ENCODE measurements at regions not wholly inside any gene's neighbourhood (a gene's known extent, or its start where the extent isn't known, plus 50 kb on each side); places are given as distances from the start of the nearest gene placed in this dataset.

DNA sequence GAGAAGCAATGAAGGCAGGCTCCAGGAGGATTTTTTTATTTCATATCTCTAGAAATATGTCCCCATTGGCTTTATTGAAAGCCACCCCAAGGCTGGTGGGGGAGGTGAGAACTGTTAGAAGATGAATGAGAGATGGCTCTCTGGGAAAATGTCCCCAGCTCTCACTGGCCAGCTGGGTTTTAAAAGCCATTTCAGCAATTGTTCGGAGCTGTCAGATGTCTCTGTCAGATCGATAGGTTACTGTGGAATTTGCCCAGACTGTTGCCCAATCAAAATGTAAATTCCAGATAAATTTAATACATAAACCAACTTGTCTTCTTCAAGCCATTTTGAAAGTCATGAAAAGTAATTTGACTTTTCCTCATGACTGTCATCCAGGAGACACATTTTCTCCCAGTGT, 67.0 kb upstream of the BRINP1 start:
- Histone ChIP-seq H3K4me2 (ENCODE audit: insufficient read depth, low read length) (no peak overlapping the region), H3K9ac (replicated peaks; ENCODE audit: extremely low read depth, insufficient read depth, low read length) (no peak overlapping the region), H3K27ac (ENCODE audit: insufficient read depth, low read depth, low read length) (no peak overlapping the region), H3K9me1 (replicated peaks; ENCODE audit: control insufficient read depth, extremely low read depth, insufficient read depth, low read length) (no peaks in the 10 kb centered on the region), H3K4me1 (ENCODE audit: control insufficient read depth, extremely low read depth, insufficient read depth, low read length) (no peaks in the 10 kb centered on the region), H4K20me1 (replicated peaks; ENCODE audit: control insufficient read depth, extremely low read depth, insufficient read depth, low read length) (no peaks in the 10 kb centered on the region), H3K9me3 (replicated peaks; ENCODE audit: control insufficient read depth, insufficient read depth, low read length) (peaks cover 2% of the 10 kb centered on the region), H3K27me3 (ENCODE audit: control insufficient read depth in 2 of 2, insufficient read depth in 2 of 2, low read length in 2 of 2) (no peaks in the 10 kb centered on the region), H3K4me3 (replicated peaks in 1 of 3; ENCODE audit: insufficient read depth in 1 of 3, low read depth in 1 of 3, low read length in 3 of 3) (no peak overlapping the region), H2AFZ (ENCODE audit: low read depth, low read length) (no peak overlapping the region), H3K79me2 (ENCODE audit: control insufficient read depth, insufficient read depth, low read length) (no peaks in the 10 kb centered on the region), H3K36me3 (ENCODE audit: control insufficient read depth in 2 of 2, extremely low read depth in 1 of 2, insufficient read depth in 2 of 2, low read length in 2 of 2) (no peaks in the 10 kb centered on the region)
- FAIRE-seq (no peak), DNase-seq (ENCODE audit: low read depth, low spot score) (no peak)
- CTCF ChIA-PET, result no interaction called here
- dilution Hi-C loops (cut with MboI; ENCODE audit: extremely low pct_ligation_motif_present, low sequenced_read_pairs) (no loop called here), intact Hi-C loops (cut with micrococcal nuclease) (no loop called here)
- POLR2A ChIA-PET, result no interaction called here
- BruUV-seq (replicated peaks), result no TSS peak
- no peak for TF ChIP-seq EZH2 (IDR thresholded peaks at IDR 0.05; ENCODE audit: borderline replicate concordance, low read depth, low read length, severe bottlenecking)
- TF ChIP-seq, protein P1, sequence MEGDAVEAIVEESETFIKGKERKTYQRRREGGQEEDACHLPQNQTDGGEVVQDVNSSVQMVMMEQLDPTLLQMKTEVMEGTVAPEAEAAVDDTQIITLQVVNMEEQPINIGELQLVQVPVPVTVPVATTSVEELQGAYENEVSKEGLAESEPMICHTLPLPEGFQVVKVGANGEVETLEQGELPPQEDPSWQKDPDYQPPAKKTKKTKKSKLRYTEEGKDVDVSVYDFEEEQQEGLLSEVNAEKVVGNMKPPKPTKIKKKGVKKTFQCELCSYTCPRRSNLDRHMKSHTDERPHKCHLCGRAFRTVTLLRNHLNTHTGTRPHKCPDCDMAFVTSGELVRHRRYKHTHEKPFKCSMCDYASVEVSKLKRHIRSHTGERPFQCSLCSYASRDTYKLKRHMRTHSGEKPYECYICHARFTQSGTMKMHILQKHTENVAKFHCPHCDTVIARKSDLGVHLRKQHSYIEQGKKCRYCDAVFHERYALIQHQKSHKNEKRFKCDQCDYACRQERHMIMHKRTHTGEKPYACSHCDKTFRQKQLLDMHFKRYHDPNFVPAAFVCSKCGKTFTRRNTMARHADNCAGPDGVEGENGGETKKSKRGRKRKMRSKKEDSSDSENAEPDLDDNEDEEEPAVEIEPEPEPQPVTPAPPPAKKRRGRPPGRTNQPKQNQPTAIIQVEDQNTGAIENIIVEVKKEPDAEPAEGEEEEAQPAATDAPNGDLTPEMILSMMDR (IDR thresholded peaks at IDR 0.05; ENCODE audit: extremely low read depth in 1 of 2, insufficient read depth in 1 of 2, low read depth in 1 of 2, low read length in 2 of 2), result no peak
- no peak for TF ChIP-seq POLR2AphosphoS5 (IDR thresholded peaks at IDR 0.05; ENCODE audit: insufficient read depth, low read depth, low read length)
- no peak for TF ChIP-seq FOS (IDR thresholded peaks at IDR 0.05; ENCODE audit: borderline replicate concordance, insufficient read depth, low read length)
- no peak for TF ChIP-seq JUN (IDR thresholded peaks at IDR 0.05; ENCODE audit: borderline replicate concordance, insufficient read depth, insufficient read length, low read depth)
- no peak for TF ChIP-seq GATA2 (IDR thresholded peaks at IDR 0.05; ENCODE audit: insufficient read depth, insufficient read length, low read depth, low read length)
- TF ChIP-seq MYC (IDR thresholded peaks at IDR 0.05; ENCODE audit: low read depth, low read length), result no peak

All from endothelial cell of umbilical vein (primary cell).